GM23338 (cell line): ENCODE measurements at regions not wholly inside any gene's neighbourhood (a gene's known extent, or its start where the extent isn't known, plus 50 kb on each side); places are given as distances from the start of the nearest gene placed in this dataset.

Experiments used
- CTCF ChIP-seq, 2 experiments: fragments of 200-600 bp in 1 of 2; sonication (generic) in 1 of 2; conservative IDR thresholded peaks; 2 replicates each; pipeline versions ENCODE4 v1.5.1 to v1.6.1; 2016 to 2017; ENCODE audit warnings: antibody characterized with exemption in 2 of 2, low read depth in 2 of 2, mild to moderate bottlenecking in 2 of 2, moderate library complexity in 1 of 2
- EZH2 ChIP-seq: fragments of 200-600 bp; sonication (generic); IDR thresholded peaks from one replicate; pipeline ENCODE4 v1.8.0; 2017; ENCODE audit warnings: antibody characterized with exemption, mild to moderate bottlenecking, low read depth; ENCODE audit not compliant: unreplicated experiment
- EZH2phosphoT487 ChIP-seq: fragments of 200-600 bp; sonication (generic); IDR thresholded peaks from one replicate; pipeline ENCODE4 v1.8.1; 2018; ENCODE audit warnings: antibody characterized with exemption; ENCODE audit not compliant: unreplicated experiment

GRCh38 chr18:22566703-22567420 is 149.1 kb upstream of the CTAGE1 start:
- TF ChIP-seq CTCF (conservative IDR thresholded peaks at IDR 0.05; ENCODE audit: low read depth in 2 of 2): no peak
- no peak for TF ChIP-seq EZH2phosphoT487
- TF ChIP-seq EZH2: no peak
